T-cell (primary cell): ENCODE measurements at regions not wholly inside any gene's neighbourhood (a gene's known extent, or its start where the extent isn't known, plus 50 kb on each side); places are given as distances from the start of the nearest gene placed in this dataset.
A peak's percentile ranks its signal among the peaks of the same experiment; 100 is the strongest.

Experiments
- ATAC-seq, 4 experiments: fragments of 200-7000 bp in 3 of 4; fragments of 150-1000 bp in 1 of 4; cut with Tn5 transposase; replicated peaks in 1 of 4; 1 replicate in 3 of 4; 2 replicates in 1 of 4; pipeline ENCODE4 v1.10.0; 2021; ENCODE audit warnings: moderate library complexity in 3 of 4, mild to moderate bottlenecking in 2 of 4, moderate number of reproducible peaks in 1 of 4
- CTCF ChIA-PET, 2 donors: fragments of 300-600 bp; sonication (Branson Sonifier 250); formaldehyde crosslinking; loops; one replicate each; lab custom pipeline; 2022; ENCODE audit warnings: antibody characterized with exemption in 2 of 2; lab: Charles Lee
- POLR2A ChIA-PET, 2 donors: fragments of 300-600 bp; sonication (Branson Sonifier 250); formaldehyde crosslinking; loops; one replicate each; lab custom pipeline; 2022; ENCODE audit warnings: antibody characterized with exemption in 2 of 2; lab: Charles Lee
- DNase-seq, 35 experiments: peaks; one replicate each; pipeline versions ENCODE4 v3.0.0 to v3.0.0-alpha.2; 2013 to 2023
- H3K27ac ChIP-seq: one replicate; pipeline ENCODE4 v1.5.1; 2013; ENCODE audit warnings: low read length
- H3K27me3 ChIP-seq, 2 experiments: replicated peaks in 1 of 2; 1 replicate in 1 of 2; 2 replicates in 1 of 2; pipeline versions ENCODE4 v1.6.1 to v1.7.0; 2013; ENCODE audit warnings: low read length in 1 of 2, mixed read lengths in 1 of 2; ENCODE audit not compliant: control insufficient read depth in 2 of 2, insufficient read depth in 2 of 2; ENCODE audit errors: extremely low read depth in 1 of 2
- H3K36me3 ChIP-seq, 2 donors: 1 replicate in 1 of 2; 2 replicates in 1 of 2; pipeline versions ENCODE4 v1.6.1 to v1.7.0; 2013; ENCODE audit warnings: low read length in 1 of 2; ENCODE audit not compliant: control insufficient read depth in 2 of 2, insufficient read depth in 1 of 2; ENCODE audit errors: extremely low read depth in 1 of 2
- H3K4me1 ChIP-seq, 2 experiments: 1 replicate in 1 of 2; 2 replicates in 1 of 2; pipeline versions ENCODE4 v1.6.1 to v1.7.0; 2013; ENCODE audit warnings: low read length in 2 of 2, mixed read lengths in 1 of 2; ENCODE audit not compliant: insufficient read depth in 2 of 2, control insufficient read depth in 1 of 2; ENCODE audit errors: extremely low read depth in 1 of 2
- H3K4me3 ChIP-seq, 2 donors: 1 replicate in 1 of 2; 2 replicates in 1 of 2; pipeline versions ENCODE4 v1.5.1 to v1.7.0; 2013; ENCODE audit warnings: mild to moderate bottlenecking in 2 of 2, low read length in 1 of 2, moderate library complexity in 1 of 2; ENCODE audit not compliant: control insufficient read depth in 1 of 2; ENCODE audit errors: extremely low read depth in 1 of 2
- H3K9me3 ChIP-seq: 2 replicates; pipeline ENCODE4 v1.7.0; 2013
- H3K27ac Mint-ChIP-seq, 2 donors: one replicate each; pipeline ENCODE4 v1.8.0; 2020 to 2021; ENCODE audit warnings: mild to moderate bottlenecking in 2 of 2, mixed read lengths in 2 of 2
- H3K27me3 Mint-ChIP-seq, 2 donors: one replicate each; pipeline ENCODE4 v1.8.0; 2021 to 2022; ENCODE audit warnings: mixed read lengths in 2 of 2
- H3K36me3 Mint-ChIP-seq: one replicate; pipeline ENCODE4 v1.8.0; 2021; ENCODE audit warnings: mixed read lengths
- H3K4me1 Mint-ChIP-seq, 3 donors: one replicate each; pipeline ENCODE4 v1.8.0; 2020 to 2022; ENCODE audit warnings: mixed read lengths in 3 of 3, mild to moderate bottlenecking in 1 of 3
- H3K4me3 Mint-ChIP-seq, 3 donors: one replicate each; pipeline ENCODE4 v1.8.0; 2020 to 2022; ENCODE audit warnings: mild to moderate bottlenecking in 3 of 3, mixed read lengths in 3 of 3, moderate library complexity in 3 of 3
- H3K9me3 Mint-ChIP-seq, 3 donors: one replicate each; pipeline ENCODE4 v1.8.0; 2020 to 2022; ENCODE audit warnings: mixed read lengths in 3 of 3
- WGBS: methylation state at CpG from one replicate; pipeline ENCODE4 v1.1.5; 2013; ENCODE audit warnings: missing lambda C conversion rate; ENCODE audit not compliant: insufficient coverage; 5-methylcytosine and 5-hydroxymethylcytosine counted together

DNA sequence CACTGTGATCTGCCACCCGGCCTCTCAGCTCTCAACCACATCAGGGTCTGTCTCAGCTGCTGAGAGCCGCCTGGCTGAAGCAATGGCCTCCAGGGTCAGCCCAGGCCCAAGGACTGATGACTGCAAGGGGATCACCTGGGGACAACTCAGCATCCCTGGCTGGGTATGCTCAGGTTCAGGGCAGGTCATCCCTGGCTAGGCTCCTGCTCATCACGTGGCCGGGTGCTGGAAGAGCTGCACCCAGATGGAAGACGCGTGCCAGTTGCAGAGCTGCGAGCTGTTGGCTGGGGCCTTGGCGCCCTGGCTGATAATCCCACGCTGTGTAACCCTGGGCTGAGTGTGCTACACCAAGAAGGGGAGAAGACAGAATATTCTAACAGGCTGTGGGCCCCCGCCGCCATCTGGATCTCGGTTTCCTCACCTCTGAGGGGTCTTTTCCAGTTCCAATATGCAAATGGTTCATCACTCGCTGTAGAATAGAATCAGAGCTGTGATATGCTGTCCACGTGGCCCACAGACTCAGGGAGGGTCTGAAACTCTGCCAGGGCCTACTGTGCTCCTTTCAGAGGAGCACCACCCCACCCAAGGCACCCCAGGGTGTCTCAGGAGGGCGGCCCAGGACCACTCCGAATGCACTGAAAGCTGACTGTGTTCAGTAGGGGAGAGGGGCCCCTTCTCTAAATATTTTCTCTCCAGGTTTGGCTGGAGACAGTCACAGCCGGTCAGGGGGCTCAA is 338.8 kb downstream of the BCOR start:
- ChIA-PET CTCF (interaction anchor here in 1 of 2 donors (1.0 kb wide), 1 partner anchor 509 kb away, joined by 3 read pairs; no protein-coding TSS in a partner anchor), POLR2A (no interaction called here)
- Histone ChIP-seq H3K4me1 (no peaks in the 10 kb centered on the region), H3K9me3 (no peaks in the 10 kb centered on the region), H3K36me3 (no peaks in the 10 kb centered on the region), H3K27me3 (no peaks in the 10 kb centered on the region), H3K4me3 (no peak overlapping the region), H3K27ac (no peak overlapping the region)
- 100% methylated on average over 3 of the region's 17 CpGs for WGBS
- ATAC-seq (no peak), DNase-seq (no peak)
- Mint-ChIP-seq H3K36me3 (no peaks in the 10 kb centered on the region), H3K9me3 (no peaks in the 10 kb centered on the region), H3K27me3 (no peaks in the 10 kb centered on the region), H3K4me1 (peaks cover 0 to 3% (median 0%) of the 10 kb centered on the region in 3 donors), H3K27ac (no peak overlapping the region), H3K4me3 (no peak overlapping the region)

DNA sequence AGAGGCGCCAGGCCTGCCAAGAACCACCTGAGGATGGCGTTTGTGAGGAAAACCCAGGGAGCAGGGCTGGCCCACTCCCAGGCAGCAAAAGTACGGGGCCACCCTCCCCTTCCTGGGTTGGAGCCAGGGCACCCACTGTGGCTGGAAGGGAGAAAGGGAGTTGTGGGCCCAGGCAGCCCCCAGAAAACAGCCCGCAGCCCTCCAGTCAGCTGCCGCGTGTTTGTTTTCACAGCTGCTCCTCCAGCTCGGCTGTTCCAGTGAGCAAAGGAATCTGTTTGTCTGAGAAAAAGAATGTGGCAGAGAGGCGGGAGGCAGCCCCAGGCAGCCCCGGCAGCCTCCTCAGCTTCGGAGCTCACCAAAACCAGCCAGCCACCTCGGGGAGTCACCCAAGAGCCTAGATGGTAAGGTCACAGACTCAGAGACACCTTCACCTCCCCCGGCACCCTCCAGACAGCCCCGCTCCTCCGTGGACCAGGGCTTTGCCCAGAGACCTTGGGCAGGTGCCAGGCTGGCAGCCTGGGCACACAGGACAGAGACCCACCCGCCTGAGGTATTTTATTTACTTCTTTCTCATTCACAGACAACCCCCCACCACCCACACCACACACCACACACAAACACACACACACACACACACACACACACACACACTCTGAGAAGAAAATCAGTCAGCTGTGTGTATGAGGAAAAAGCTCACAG is 338.1 kb downstream of the BCOR start:
- no peak overlapping the region for H3K27ac ChIP-seq
- DNase-seq (no peak), ATAC-seq (no peak)
- H3K9me3 Mint-ChIP-seq = no peaks in the 10 kb centered on the region
- WGBS = no CpG with 5 or more reads among the region's 15 CpGs
- H3K27ac Mint-ChIP-seq = no peak overlapping the region
- peaks cover 0 to 4% of the 10 kb centered on the region in 2 donors for H3K27me3 Mint-ChIP-seq
- H3K4me1 ChIP-seq = no peaks in the 10 kb centered on the region
- H3K4me3 ChIP-seq = no peak overlapping the region
- H3K36me3 Mint-ChIP-seq = no peaks in the 10 kb centered on the region
- no peaks in the 10 kb centered on the region for H3K9me3 ChIP-seq
- no peak overlapping the region for H3K4me3 Mint-ChIP-seq
- CTCF ChIA-PET = no interaction called here
- H3K27me3 ChIP-seq = no peaks in the 10 kb centered on the region
- H3K36me3 ChIP-seq = no peaks in the 10 kb centered on the region
- POLR2A ChIA-PET = no interaction called here
- peaks cover 0 to 3% (median 1%) of the 10 kb centered on the region in 3 donors for H3K4me1 Mint-ChIP-seq

GRCh38 chrX:39760930-39761329 is 336.8 kb downstream of the BCOR start:
- Mint-ChIP-seq H3K27ac (no peak overlapping the region), H3K27me3 (peaks cover 0 to 9% of the 10 kb centered on the region in 2 donors), H3K4me3 (no peak overlapping the region), H3K36me3 (no peaks in the 10 kb centered on the region), H3K9me3 (no peaks in the 10 kb centered on the region), H3K4me1 (peaks cover 6 to 10% (median 9%) of the 10 kb centered on the region in 3 donors)
- H3K27me3 ChIP-seq = no peaks in the 10 kb centered on the region
- no peaks in the 10 kb centered on the region for H3K36me3 ChIP-seq
- H3K4me1 ChIP-seq = peaks cover 0 to 7% of the 10 kb centered on the region in 2 experiments
- ChIA-PET POLR2A (no interaction called here), CTCF (no interaction called here)
- H3K4me3 ChIP-seq = no peak overlapping the region
- ATAC-seq (no peak), DNase-seq (no peak)
- no peak overlapping the region for H3K27ac ChIP-seq
- H3K9me3 ChIP-seq = no peaks in the 10 kb centered on the region
- no CpG with 5 or more reads among the region's 3 CpGs for WGBS

GRCh38 chrX:39762266-39762841 is 335.4 kb downstream of the BCOR start:
- no peak for ATAC-seq
- peaks cover 2 to 18% of the 10 kb centered on the region in 2 experiments for H3K4me1 ChIP-seq
- H3K27ac ChIP-seq = no peak overlapping the region
- H3K36me3 Mint-ChIP-seq = no peaks in the 10 kb centered on the region
- no peaks in the 10 kb centered on the region for H3K36me3 ChIP-seq
- H3K4me1 Mint-ChIP-seq = peaks cover 16 to 20% (median 20%) of the 10 kb centered on the region in 3 donors
- H3K4me3 ChIP-seq = no peak overlapping the region
- no peak overlapping the region for H3K4me3 Mint-ChIP-seq
- DNase-seq = no peak
- no peak overlapping the region for H3K27ac Mint-ChIP-seq
- H3K9me3 Mint-ChIP-seq = no peaks in the 10 kb centered on the region
- ChIA-PET CTCF (interaction anchor here in 1 of 2 donors (0.7 kb wide), 1 partner anchor 482 kb away, joined by 5 read pairs; no protein-coding TSS in a partner anchor), POLR2A (no interaction called here)
- WGBS = 100% methylated on average over 1 of the region's 5 CpGs
- H3K27me3 Mint-ChIP-seq = peaks cover 0 to 10% of the 10 kb centered on the region in 2 donors
- no peaks in the 10 kb centered on the region for H3K27me3 ChIP-seq
- no peaks in the 10 kb centered on the region for H3K9me3 ChIP-seq

- H3K27me3 ChIP-seq = no peaks in the 10 kb centered on the region
- Mint-ChIP-seq H3K27me3 (peaks cover 0 to 13% of the 10 kb centered on the region in 2 donors), H3K4me3 (no peak overlapping the region), H3K9me3 (no peaks in the 10 kb centered on the region), H3K36me3 (no peaks in the 10 kb centered on the region), H3K4me1 (peaks cover 16 to 28% (median 23%) of the 10 kb centered on the region in 3 donors), H3K27ac (peak overlapping the region in 1 of 2 donors; percentile 22)
- H3K9me3 ChIP-seq = no peaks in the 10 kb centered on the region
- DNase-seq = no peak
- H3K4me1 ChIP-seq = peaks cover 2 to 19% of the 10 kb centered on the region in 2 experiments
- ChIA-PET POLR2A (interaction anchor here in 1 of 2 donors (0.5 kb wide), 1 partner anchor 412 kb away, joined by 4 read pairs; no protein-coding TSS in a partner anchor), CTCF (no interaction called here)
- H3K27ac ChIP-seq = no peak overlapping the region
- no peak overlapping the region for H3K4me3 ChIP-seq
- ATAC-seq = no peak
- WGBS = no CpG with 5 or more reads among the region's 10 CpGs
- no peaks in the 10 kb centered on the region for H3K36me3 ChIP-seq
Measured at GRCh38 chrX:39764441-39764914, 333.3 kb downstream of the BCOR start.

GRCh38 chrX:39765327-39765726 is 332.4 kb downstream of the BCOR start:
- ATAC-seq (no peak), DNase-seq (no peak)
- H3K4me1 ChIP-seq = peaks cover 2 to 24% of the 10 kb centered on the region in 2 experiments
- no peaks in the 10 kb centered on the region for H3K36me3 Mint-ChIP-seq
- no peaks in the 10 kb centered on the region for H3K9me3 Mint-ChIP-seq
- H3K27me3 ChIP-seq = no peaks in the 10 kb centered on the region
- no peak overlapping the region for H3K4me3 ChIP-seq
- ChIA-PET CTCF (no interaction called here), POLR2A (no interaction called here)
- H3K27ac Mint-ChIP-seq = peak overlapping the region; percentile 95 to 96
- peaks cover 17 to 31% (median 23%) of the 10 kb centered on the region in 3 donors for H3K4me1 Mint-ChIP-seq
- H3K27ac ChIP-seq = peak overlapping the region; percentile 81
- H3K4me3 Mint-ChIP-seq = peak overlapping the region in 1 of 3 donors; percentile 49
- WGBS = no CpG with 5 or more reads among the region's 7 CpGs
- no peaks in the 10 kb centered on the region for H3K9me3 ChIP-seq
- no peaks in the 10 kb centered on the region for H3K36me3 ChIP-seq
- H3K27me3 Mint-ChIP-seq = peaks cover 0 to 15% of the 10 kb centered on the region in 2 donors
